ENCODE measurements at regions not wholly inside any gene's neighbourhood (a gene's known extent, or its start where the extent isn't known, plus 50 kb on each side); places are given as distances from the start of the nearest gene placed in this dataset.

GRCh38 chrY:12981074-12981473 lies 76.4 kb downstream of the DDX3Y start:
- Mint-ChIP-seq H3K27me3 (ENCODE audit: unreplicated experiment) (no peaks in the 10 kb centered on the region), H3K4me3 (ENCODE audit: unreplicated experiment) (no peak overlapping the region), H3K27ac (ENCODE audit: unreplicated experiment) (no peak overlapping the region), H3K36me3 (ENCODE audit: low read depth, unreplicated experiment) (no peaks in the 10 kb centered on the region), H3K4me1 (ENCODE audit: unreplicated experiment) (no peaks in the 10 kb centered on the region), H3K9me3 (ENCODE audit: unreplicated experiment) (no peaks in the 10 kb centered on the region)
- DNase-seq (ENCODE audit: low spot score) = no peak
- TF ChIP-seq CTCF (IDR thresholded peaks at IDR 0.05; ENCODE audit: unreplicated experiment) = no peak

- no peaks in the 10 kb centered on the region for H3K4me1 Mint-ChIP-seq (ENCODE audit: unreplicated experiment)
- no peaks in the 10 kb centered on the region for H3K27me3 Mint-ChIP-seq (ENCODE audit: unreplicated experiment)
- DNase-seq (ENCODE audit: low spot score) = no peak
- no peak overlapping the region for H3K27ac Mint-ChIP-seq (ENCODE audit: unreplicated experiment)
- no peak for TF ChIP-seq CTCF (IDR thresholded peaks at IDR 0.05; ENCODE audit: unreplicated experiment)
- H3K36me3 Mint-ChIP-seq (ENCODE audit: low read depth, unreplicated experiment) = no peaks in the 10 kb centered on the region
- no peaks in the 10 kb centered on the region for H3K9me3 Mint-ChIP-seq (ENCODE audit: unreplicated experiment)
- no peak overlapping the region for H3K4me3 Mint-ChIP-seq (ENCODE audit: unreplicated experiment)
These were observed 77.7 kb downstream of the DDX3Y start for GRCh38 chrY:12982249-12982829.

GRCh38 chrY:12984637-12985344 lies 80.1 kb downstream of the DDX3Y start:
- TF ChIP-seq CTCF (IDR thresholded peaks at IDR 0.05; ENCODE audit: unreplicated experiment) = no peak
- H3K9me3 Mint-ChIP-seq (ENCODE audit: unreplicated experiment) = no peaks in the 10 kb centered on the region
- H3K4me1 Mint-ChIP-seq (ENCODE audit: unreplicated experiment) = no peaks in the 10 kb centered on the region
- no peak overlapping the region for H3K27ac Mint-ChIP-seq (ENCODE audit: unreplicated experiment)
- no peak overlapping the region for H3K4me3 Mint-ChIP-seq (ENCODE audit: unreplicated experiment)
- H3K27me3 Mint-ChIP-seq (ENCODE audit: unreplicated experiment) = no peaks in the 10 kb centered on the region
- no peaks in the 10 kb centered on the region for H3K36me3 Mint-ChIP-seq (ENCODE audit: low read depth, unreplicated experiment)
- no peak for DNase-seq (ENCODE audit: low spot score)

GRCh38 chrY:13017493-13017892 lies 112.8 kb downstream of the DDX3Y start:
- H3K36me3 Mint-ChIP-seq (ENCODE audit: low read depth, unreplicated experiment) = no peaks in the 10 kb centered on the region
- no peaks in the 10 kb centered on the region for H3K27me3 Mint-ChIP-seq (ENCODE audit: unreplicated experiment)
- no peak overlapping the region for H3K4me3 Mint-ChIP-seq (ENCODE audit: unreplicated experiment)
- no peak for TF ChIP-seq CTCF (IDR thresholded peaks at IDR 0.05; ENCODE audit: unreplicated experiment)
- no peaks in the 10 kb centered on the region for H3K4me1 Mint-ChIP-seq (ENCODE audit: unreplicated experiment)
- no peak overlapping the region for H3K27ac Mint-ChIP-seq (ENCODE audit: unreplicated experiment)
- DNase-seq (ENCODE audit: low spot score) = no peak
- H3K9me3 Mint-ChIP-seq (ENCODE audit: unreplicated experiment) = no peaks in the 10 kb centered on the region

GRCh38 chrY:13019486-13019885 lies 114.8 kb downstream of the DDX3Y start:
- Mint-ChIP-seq H3K36me3 (ENCODE audit: low read depth, unreplicated experiment) (no peaks in the 10 kb centered on the region), H3K27me3 (ENCODE audit: unreplicated experiment) (no peaks in the 10 kb centered on the region), H3K4me1 (ENCODE audit: unreplicated experiment) (no peaks in the 10 kb centered on the region), H3K27ac (ENCODE audit: unreplicated experiment) (no peak overlapping the region), H3K9me3 (ENCODE audit: unreplicated experiment) (no peaks in the 10 kb centered on the region), H3K4me3 (ENCODE audit: unreplicated experiment) (no peak overlapping the region)
- DNase-seq (ENCODE audit: low spot score) = no peak
- TF ChIP-seq CTCF (IDR thresholded peaks at IDR 0.05; ENCODE audit: unreplicated experiment) = no peak

All from endothelial cell (in vitro differentiated cells).